CD4-positive, alpha-beta T cell (primary cell): ENCODE measurements at regions not wholly inside any gene's neighbourhood (a gene's known extent, or its start where the extent isn't known, plus 50 kb on each side); places are given as distances from the start of the nearest gene placed in this dataset.

Source experiments
- ATAC-seq: fragments of 200-7000 bp; cut with Tn5 transposase; one replicate; pipeline ENCODE4 v1.10.0; 2022; ENCODE audit warnings: mild to moderate bottlenecking; ENCODE audit not compliant: poor library complexity
- CTCF ChIA-PET: fragments of 350-600 bp; sonication (Branson Sonifier 250); formaldehyde crosslinking; loops from one replicate; lab custom pipeline; 2021; ENCODE audit warnings: antibody characterized with exemption, inconsistent platforms; lab: Charles Lee
- POLR2A ChIA-PET: fragments of 350-600 bp; sonication (Branson Sonifier 250); formaldehyde crosslinking; loops from one replicate; lab custom pipeline; 2021; ENCODE audit warnings: antibody characterized with exemption, inconsistent platforms; lab: Charles Lee
- DNase-seq, 14 experiments: peaks; one replicate each; pipeline ENCODE4 v3.0.0-alpha.2; 2013 to 2020; ENCODE audit warnings: mixed read lengths in 2 of 14
- H3K27ac ChIP-seq, 2 donors: one replicate each; pipeline versions ENCODE4 v1.5.1 to v1.7.0; 2013; ENCODE audit warnings: low read length in 2 of 2, low read depth in 1 of 2, mild to moderate bottlenecking in 1 of 2
- H3K27me3 ChIP-seq, 2 experiments: 1 replicate in 1 of 2; 2 replicates in 1 of 2; pipeline versions ENCODE4 v1.6.1 to v1.7.0; 2013; ENCODE audit warnings: low read length in 2 of 2, control low read depth in 1 of 2, mild to moderate bottlenecking in 1 of 2, moderate library complexity in 1 of 2; ENCODE audit not compliant: insufficient read depth in 2 of 2, control insufficient read depth in 1 of 2
- H3K36me3 ChIP-seq: one replicate; pipeline ENCODE4 v1.6.1; 2013; ENCODE audit warnings: low read length, control low read depth; ENCODE audit not compliant: insufficient read depth
- H3K4me1 ChIP-seq: one replicate; pipeline ENCODE4 v1.6.1; 2013; ENCODE audit warnings: low read length, control low read depth; ENCODE audit not compliant: insufficient read depth
- H3K4me3 ChIP-seq: one replicate; pipeline ENCODE4 v1.5.1; 2013; ENCODE audit warnings: mild to moderate bottlenecking, low read length, moderate library complexity
- H3K9me3 ChIP-seq, 2 experiments: 1 replicate in 1 of 2; 2 replicates in 1 of 2; pipeline versions ENCODE4 v1.6.1 to v1.7.0; 2013; ENCODE audit warnings: low read length in 2 of 2, mild to moderate bottlenecking in 2 of 2, control low read depth in 1 of 2, moderate library complexity in 1 of 2; ENCODE audit not compliant: control insufficient read depth in 1 of 2, insufficient read depth in 1 of 2
- H3K27ac Mint-ChIP-seq: one replicate; pipeline ENCODE4 v1.8.0; 2020; ENCODE audit warnings: mixed read lengths
- H3K27me3 Mint-ChIP-seq: one replicate; pipeline ENCODE4 v1.8.0; 2021; ENCODE audit warnings: mixed read lengths
- H3K36me3 Mint-ChIP-seq: one replicate; pipeline ENCODE4 v1.8.0; 2021; ENCODE audit warnings: low read depth, mixed read lengths
- H3K4me1 Mint-ChIP-seq: one replicate; pipeline ENCODE4 v1.8.0; 2021; ENCODE audit warnings: low read depth, mixed read lengths
- H3K4me3 Mint-ChIP-seq: one replicate; pipeline ENCODE4 v1.8.0; 2020; ENCODE audit warnings: mild to moderate bottlenecking, mixed read lengths
- H3K9me3 Mint-ChIP-seq: one replicate; pipeline ENCODE4 v1.8.0; 2020; ENCODE audit warnings: mixed read lengths
- intact Hi-C, 2 experiments: fragments of 100-400 bp; cut with DNase I in 1 of 2; cut with micrococcal nuclease in 1 of 2; formaldehyde crosslinking; loops; one replicate each; pipeline versions ENCODE4 v1.15.1 to v1.9.0; 2023 to 2025; cut with DNase I, micrococcal nuclease
- TF ChIP-seq, protein P1 (sequence below): fragments of 200-600 bp; IDR thresholded peaks from one replicate; pipeline ENCODE4 v1.8.0; 2022; ENCODE audit warnings: antibody characterized with exemption, mild to moderate bottlenecking

DNA sequence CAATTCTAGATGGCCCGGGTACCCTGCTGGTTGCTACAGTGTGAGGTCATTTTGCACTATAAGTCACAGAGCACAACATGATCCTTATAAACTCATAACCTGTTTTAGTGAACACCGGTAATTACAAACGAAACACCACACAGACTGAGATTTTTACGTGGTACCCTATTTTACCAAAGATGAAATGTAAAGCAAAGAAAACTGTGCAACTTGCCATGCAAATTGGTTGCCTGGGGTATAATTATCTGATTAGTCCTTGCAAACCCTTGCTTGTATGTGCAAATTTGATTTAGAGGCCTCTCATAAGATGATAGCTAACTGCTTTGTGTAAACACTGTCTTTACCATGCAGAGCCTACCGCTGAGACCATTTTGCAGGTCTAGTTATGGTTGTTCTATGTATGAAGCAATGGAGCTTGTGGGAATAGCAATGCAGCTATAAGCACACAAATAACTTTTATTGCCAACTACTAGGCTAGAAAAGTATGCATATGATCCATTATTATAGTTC, 372.1 kb upstream of the FAR2 start:
- H3K4me3 Mint-ChIP-seq: no peak overlapping the region
- H3K4me1 Mint-ChIP-seq: no peaks in the 10 kb centered on the region
- no peaks in the 10 kb centered on the region for H3K9me3 ChIP-seq
- ChIA-PET CTCF (no interaction called here), POLR2A (no interaction called here)
- no peak overlapping the region for H3K27ac Mint-ChIP-seq
- no peaks in the 10 kb centered on the region for H3K36me3 ChIP-seq
- H3K36me3 Mint-ChIP-seq: no peaks in the 10 kb centered on the region
- no peak overlapping the region for H3K4me3 ChIP-seq
- H3K27me3 Mint-ChIP-seq: no peaks in the 10 kb centered on the region
- ATAC-seq: no peak
- H3K4me1 ChIP-seq: no peaks in the 10 kb centered on the region
- H3K27ac ChIP-seq: no peak overlapping the region
- no peaks in the 10 kb centered on the region for H3K27me3 ChIP-seq
- no peaks in the 10 kb centered on the region for H3K9me3 Mint-ChIP-seq
- DNase-seq: no peak
- intact Hi-C loops: no loop called here
- TF ChIP-seq, protein P1, sequence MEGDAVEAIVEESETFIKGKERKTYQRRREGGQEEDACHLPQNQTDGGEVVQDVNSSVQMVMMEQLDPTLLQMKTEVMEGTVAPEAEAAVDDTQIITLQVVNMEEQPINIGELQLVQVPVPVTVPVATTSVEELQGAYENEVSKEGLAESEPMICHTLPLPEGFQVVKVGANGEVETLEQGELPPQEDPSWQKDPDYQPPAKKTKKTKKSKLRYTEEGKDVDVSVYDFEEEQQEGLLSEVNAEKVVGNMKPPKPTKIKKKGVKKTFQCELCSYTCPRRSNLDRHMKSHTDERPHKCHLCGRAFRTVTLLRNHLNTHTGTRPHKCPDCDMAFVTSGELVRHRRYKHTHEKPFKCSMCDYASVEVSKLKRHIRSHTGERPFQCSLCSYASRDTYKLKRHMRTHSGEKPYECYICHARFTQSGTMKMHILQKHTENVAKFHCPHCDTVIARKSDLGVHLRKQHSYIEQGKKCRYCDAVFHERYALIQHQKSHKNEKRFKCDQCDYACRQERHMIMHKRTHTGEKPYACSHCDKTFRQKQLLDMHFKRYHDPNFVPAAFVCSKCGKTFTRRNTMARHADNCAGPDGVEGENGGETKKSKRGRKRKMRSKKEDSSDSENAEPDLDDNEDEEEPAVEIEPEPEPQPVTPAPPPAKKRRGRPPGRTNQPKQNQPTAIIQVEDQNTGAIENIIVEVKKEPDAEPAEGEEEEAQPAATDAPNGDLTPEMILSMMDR: no peak

GRCh38 chr12:28777603-28778365, 371.3 kb upstream of the FAR2 start:
- Histone ChIP-seq H3K36me3 (no peaks in the 10 kb centered on the region), H3K4me1 (no peaks in the 10 kb centered on the region), H3K27me3 (no peaks in the 10 kb centered on the region), H3K27ac (no peak overlapping the region), H3K9me3 (no peaks in the 10 kb centered on the region), H3K4me3 (no peak overlapping the region)
- no peak for ATAC-seq
- POLR2A ChIA-PET: no interaction called here
- CTCF ChIA-PET: no interaction called here
- Mint-ChIP-seq H3K4me1 (no peaks in the 10 kb centered on the region), H3K4me3 (no peak overlapping the region), H3K9me3 (no peaks in the 10 kb centered on the region), H3K36me3 (no peaks in the 10 kb centered on the region), H3K27ac (no peak overlapping the region), H3K27me3 (no peaks in the 10 kb centered on the region)
- intact Hi-C loops: no loop called here
- DNase-seq: peak in 1 of 14 experiments; percentile 24
- TF ChIP-seq, protein P1: no peak

GRCh38 chr12:28780096-28780495, 369.0 kb upstream of the FAR2 start:
- ATAC-seq (no peak), DNase-seq (peak in 1 of 14 experiments; percentile 12)
- TF ChIP-seq, protein P1: no peak
- no peak overlapping the region for H3K27ac ChIP-seq
- CTCF ChIA-PET: no interaction called here
- no peaks in the 10 kb centered on the region for H3K4me1 Mint-ChIP-seq
- H3K9me3 Mint-ChIP-seq: no peaks in the 10 kb centered on the region
- H3K9me3 ChIP-seq: no peaks in the 10 kb centered on the region
- intact Hi-C loops: no loop called here
- no peaks in the 10 kb centered on the region for H3K36me3 ChIP-seq
- no peaks in the 10 kb centered on the region for H3K27me3 Mint-ChIP-seq
- H3K4me3 Mint-ChIP-seq: no peak overlapping the region
- H3K27ac Mint-ChIP-seq: no peak overlapping the region
- no peak overlapping the region for H3K4me3 ChIP-seq
- H3K4me1 ChIP-seq: no peaks in the 10 kb centered on the region
- POLR2A ChIA-PET: no interaction called here
- no peaks in the 10 kb centered on the region for H3K27me3 ChIP-seq
- H3K36me3 Mint-ChIP-seq: no peaks in the 10 kb centered on the region
